Cardiac muscle cell (in vitro differentiated cells and primary cell): ENCODE measurements at regions not wholly inside any gene's neighbourhood (a gene's known extent, or its start where the extent isn't known, plus 50 kb on each side); places are given as distances from the start of the nearest gene placed in this dataset.
A peak's percentile ranks its signal among the peaks of the same experiment; 100 is the strongest.

Experiments
- DNase-seq, 2 donors: peaks; one replicate each; pipeline versions ENCODE4 v3.0.0 to v3.0.0-alpha.2; 2010 to 2017; ENCODE audit warnings: low read depth in 1 of 2, low spot score in 1 of 2
- H3K27ac ChIP-seq: fragments of 200-600 bp; sonication (generic); 2 replicates; pipeline ENCODE4 v1.5.1; 2016
- H3K27me3 ChIP-seq: fragments of 200-600 bp; sonication (generic); 2 replicates; pipeline ENCODE4 v1.6.0; 2016; ENCODE audit warnings: control low read depth
- H3K36me3 ChIP-seq: fragments of 200-600 bp; sonication (generic); 2 replicates; pipeline ENCODE4 v1.5.1; 2016; ENCODE audit warnings: control low read depth
- H3K4me1 ChIP-seq: fragments of 200-600 bp; sonication (generic); 2 replicates; pipeline ENCODE4 v1.8.1; 2017; ENCODE audit warnings: low read depth, mild to moderate bottlenecking, mixed run types
- H3K4me3 ChIP-seq: fragments of 200-600 bp; sonication (generic); 2 replicates; pipeline ENCODE4 v1.5.1; 2016; ENCODE audit warnings: mild to moderate bottlenecking
- H3K9me3 ChIP-seq: fragments of 200-600 bp; sonication (generic); 2 replicates; pipeline ENCODE4 v1.5.1; 2017; ENCODE audit warnings: low read depth, mild to moderate bottlenecking, control low read depth
- CTCF ChIP-seq: IDR thresholded peaks from 2 replicates; pipeline ENCODE4 v1.5.1; 2012; ENCODE audit warnings: low read depth, mild to moderate bottlenecking, low read length

DNA sequence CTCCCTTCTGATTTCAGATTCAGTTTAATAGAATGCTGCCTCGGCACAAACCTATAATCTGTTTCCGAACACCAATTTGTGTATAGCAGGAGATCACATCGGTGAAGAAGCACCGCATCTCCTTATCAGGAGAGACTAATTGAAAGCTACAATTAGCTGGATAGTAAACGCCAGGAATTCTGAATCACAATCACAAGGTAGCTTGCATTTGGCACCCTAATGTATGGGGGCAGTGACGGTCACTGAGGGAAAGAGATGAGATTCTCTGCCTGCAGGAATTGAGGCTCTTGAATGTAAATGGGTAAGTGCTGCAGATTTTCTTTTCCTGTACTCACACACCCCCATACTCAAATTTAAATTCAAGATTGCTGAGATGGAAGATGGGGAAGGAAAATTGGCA lies 373.6 kb upstream of the ZNF608 start:
- Histone ChIP-seq H3K36me3 (no peaks in the 10 kb centered on the region), H3K4me3 (no peak overlapping the region), H3K4me1 (peaks cover 3% of the 10 kb centered on the region), H3K27me3 (no peaks in the 10 kb centered on the region), H3K9me3 (no peaks in the 10 kb centered on the region), H3K27ac (no peak overlapping the region)
- no peak for DNase-seq
- TF ChIP-seq CTCF, result no peak

GRCh38 chr5:125125031-125125823 lies 378.8 kb upstream of the ZNF608 start:
- Histone ChIP-seq H3K4me1 (peaks cover 22% of the 10 kb centered on the region), H3K27ac (no peak overlapping the region)
- no peak for TF ChIP-seq CTCF

DNA sequence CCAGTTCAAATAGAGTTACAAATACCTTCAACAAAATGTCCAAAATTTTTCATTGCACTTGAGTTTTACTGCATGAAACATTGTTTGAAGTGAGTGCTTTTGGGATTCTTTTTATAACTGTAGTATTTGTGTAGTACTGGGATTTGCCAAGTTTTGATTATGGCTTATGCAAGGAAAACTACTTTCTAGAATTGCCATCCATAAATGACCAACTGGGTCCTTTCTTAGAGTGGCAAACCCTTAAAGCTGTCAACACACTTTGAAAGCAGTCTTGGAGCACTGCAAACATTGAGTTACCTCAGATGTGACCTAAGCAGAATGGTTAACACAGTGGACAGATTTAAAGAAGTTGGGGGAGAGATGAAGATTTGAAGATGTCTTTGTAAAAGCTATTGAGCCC lies 379.6 kb upstream of the ZNF608 start:
- no peak for TF ChIP-seq CTCF
- Histone ChIP-seq H3K27ac (no peak overlapping the region), H3K27me3 (no peaks in the 10 kb centered on the region), H3K4me3 (no peak overlapping the region), H3K4me1 (peaks cover 22% of the 10 kb centered on the region), H3K9me3 (no peaks in the 10 kb centered on the region), H3K36me3 (no peaks in the 10 kb centered on the region)
- DNase-seq, result peak in 1 of 2 donors; percentile 75

More at GRCh38 chr5:125125031-125125823, 378.8 kb upstream of the ZNF608 start:
- Histone ChIP-seq H3K36me3 (no peaks in the 10 kb centered on the region), H3K27me3 (no peaks in the 10 kb centered on the region), H3K9me3 (no peaks in the 10 kb centered on the region), H3K4me3 (no peak overlapping the region)
- DNase-seq, result peak; percentile 15 to 46

DNA sequence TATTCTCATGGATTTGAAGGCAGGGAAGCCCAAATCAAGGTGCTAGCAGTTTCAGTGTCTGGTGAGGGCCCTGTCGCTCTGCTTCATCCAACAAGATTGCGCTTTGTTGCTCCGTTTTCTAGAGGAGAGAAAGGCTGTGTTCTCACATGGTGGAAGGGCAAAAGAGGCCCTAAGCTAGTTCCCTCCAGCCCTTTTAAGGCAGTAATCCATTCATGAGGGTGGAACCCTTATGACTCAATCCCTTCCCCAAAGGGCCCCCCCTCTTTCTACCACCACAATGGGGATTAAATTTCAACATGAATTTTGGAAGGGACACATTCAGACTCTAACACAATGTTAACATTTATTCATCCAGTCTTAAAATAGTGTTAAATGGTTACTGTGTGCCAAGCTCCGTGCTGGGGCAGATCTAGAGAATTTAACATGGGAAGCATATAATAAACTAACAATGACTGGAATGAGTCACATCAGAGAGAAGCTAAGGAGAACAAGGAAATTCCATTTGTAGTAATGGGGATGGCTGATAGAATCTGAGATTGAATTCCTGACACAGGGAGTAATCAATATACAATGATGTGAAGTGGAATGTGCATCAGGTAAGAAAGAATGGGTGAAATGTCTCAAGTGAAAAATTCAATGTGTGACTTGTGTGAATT lies 382.8 kb upstream of the ZNF608 start:
- DNase-seq, result no peak

DNA sequence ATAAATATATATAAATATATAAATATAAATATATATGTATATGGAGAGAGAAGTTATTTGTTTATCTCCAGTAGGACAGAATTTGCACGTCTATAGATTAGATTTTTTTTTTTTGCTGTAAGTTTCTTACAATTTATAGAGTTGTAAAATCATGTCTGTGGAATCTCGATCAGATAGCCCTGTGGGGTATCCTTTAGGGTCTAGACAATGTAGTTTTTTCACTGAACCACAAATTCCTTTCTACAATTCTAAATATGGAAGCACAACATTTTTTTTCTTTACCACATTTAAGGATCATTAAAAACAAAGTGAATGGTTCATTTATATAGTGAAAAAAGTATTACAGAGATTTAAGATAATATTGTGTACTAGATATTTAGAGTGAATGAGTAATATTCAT lies 384.2 kb upstream of the ZNF608 start:
- no peaks in the 10 kb centered on the region for H3K36me3 ChIP-seq
- no peak for DNase-seq
- peaks cover 12% of the 10 kb centered on the region for H3K4me1 ChIP-seq
- no peaks in the 10 kb centered on the region for H3K9me3 ChIP-seq
- no peak overlapping the region for H3K4me3 ChIP-seq
- TF ChIP-seq CTCF, result no peak
- H3K27ac ChIP-seq, result no peak overlapping the region
- H3K27me3 ChIP-seq, result no peaks in the 10 kb centered on the region

More for the DNA sequence above, 382.8 kb upstream of the ZNF608 start:
- no peak for TF ChIP-seq CTCF
- Histone ChIP-seq H3K4me3 (no peak overlapping the region), H3K27me3 (no peaks in the 10 kb centered on the region), H3K36me3 (no peaks in the 10 kb centered on the region), H3K4me1 (peaks cover 22% of the 10 kb centered on the region), H3K9me3 (no peaks in the 10 kb centered on the region), H3K27ac (no peak overlapping the region)
